ENCODE measurements at regions not wholly inside any gene's neighbourhood (a gene's known extent, or its start where the extent isn't known, plus 50 kb on each side); places are given as distances from the start of the nearest gene placed in this dataset.

DNA sequence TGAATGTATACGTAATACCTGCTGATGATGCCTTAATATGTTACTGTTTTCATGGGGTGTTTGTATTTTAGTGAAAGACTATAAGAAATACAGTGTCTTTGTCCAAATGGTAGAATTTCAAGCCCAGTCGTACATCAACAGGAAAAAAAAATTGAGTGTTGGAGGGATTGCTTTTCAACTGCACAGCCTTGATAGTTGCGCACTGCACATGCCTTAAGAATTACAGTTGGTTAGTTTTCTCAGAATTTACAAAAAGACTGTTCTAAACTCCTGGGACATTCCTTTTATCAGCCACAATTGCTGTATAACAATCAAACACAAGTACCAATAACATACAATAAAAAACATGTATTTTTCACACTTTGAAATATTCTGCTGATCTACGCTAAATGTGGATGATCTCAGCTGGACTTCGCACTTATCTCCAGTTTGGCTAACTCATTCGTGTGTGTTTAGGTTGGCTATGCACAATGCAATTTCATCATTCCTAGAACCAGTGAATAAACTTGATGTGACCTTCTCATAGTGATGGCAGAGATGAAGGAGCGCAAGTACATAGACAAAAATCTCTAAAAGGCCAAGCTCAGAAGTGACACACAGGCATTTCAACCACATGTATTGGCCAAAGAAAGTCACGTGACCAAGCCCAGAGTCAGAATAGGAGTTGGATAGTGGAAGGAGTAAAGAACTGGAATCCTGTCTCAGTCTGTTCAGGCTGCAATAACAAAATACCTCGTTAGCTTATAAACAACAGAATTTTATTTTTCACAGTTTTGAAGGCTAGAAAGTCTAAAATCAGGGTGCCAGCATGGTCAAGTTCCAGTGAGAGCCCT, 152.3 kb downstream of the IPMK start:
- no peak for TF ChIP-seq PPARA (CRISPR knock-in tag; IDR thresholded peaks at IDR 0.05; ENCODE audit: borderline replicate concordance)
- no peak for TF ChIP-seq ESRRG (CRISPR knock-in tag; IDR thresholded peaks at IDR 0.05)
- TF ChIP-seq, protein P1, sequence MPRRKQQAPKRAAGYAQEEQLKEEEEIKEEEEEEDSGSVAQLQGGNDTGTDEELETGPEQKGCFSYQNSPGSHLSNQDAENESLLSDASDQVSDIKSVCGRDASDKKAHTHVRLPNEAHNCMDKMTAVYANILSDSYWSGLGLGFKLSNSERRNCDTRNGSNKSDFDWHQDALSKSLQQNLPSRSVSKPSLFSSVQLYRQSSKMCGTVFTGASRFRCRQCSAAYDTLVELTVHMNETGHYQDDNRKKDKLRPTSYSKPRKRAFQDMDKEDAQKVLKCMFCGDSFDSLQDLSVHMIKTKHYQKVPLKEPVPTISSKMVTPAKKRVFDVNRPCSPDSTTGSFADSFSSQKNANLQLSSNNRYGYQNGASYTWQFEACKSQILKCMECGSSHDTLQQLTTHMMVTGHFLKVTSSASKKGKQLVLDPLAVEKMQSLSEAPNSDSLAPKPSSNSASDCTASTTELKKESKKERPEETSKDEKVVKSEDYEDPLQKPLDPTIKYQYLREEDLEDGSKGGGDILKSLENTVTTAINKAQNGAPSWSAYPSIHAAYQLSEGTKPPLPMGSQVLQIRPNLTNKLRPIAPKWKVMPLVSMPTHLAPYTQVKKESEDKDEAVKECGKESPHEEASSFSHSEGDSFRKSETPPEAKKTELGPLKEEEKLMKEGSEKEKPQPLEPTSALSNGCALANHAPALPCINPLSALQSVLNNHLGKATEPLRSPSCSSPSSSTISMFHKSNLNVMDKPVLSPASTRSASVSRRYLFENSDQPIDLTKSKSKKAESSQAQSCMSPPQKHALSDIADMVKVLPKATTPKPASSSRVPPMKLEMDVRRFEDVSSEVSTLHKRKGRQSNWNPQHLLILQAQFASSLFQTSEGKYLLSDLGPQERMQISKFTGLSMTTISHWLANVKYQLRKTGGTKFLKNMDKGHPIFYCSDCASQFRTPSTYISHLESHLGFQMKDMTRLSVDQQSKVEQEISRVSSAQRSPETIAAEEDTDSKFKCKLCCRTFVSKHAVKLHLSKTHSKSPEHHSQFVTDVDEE (CRISPR knock-in tag; IDR thresholded peaks at IDR 0.05), result no peak
- TF ChIP-seq, protein P2, sequence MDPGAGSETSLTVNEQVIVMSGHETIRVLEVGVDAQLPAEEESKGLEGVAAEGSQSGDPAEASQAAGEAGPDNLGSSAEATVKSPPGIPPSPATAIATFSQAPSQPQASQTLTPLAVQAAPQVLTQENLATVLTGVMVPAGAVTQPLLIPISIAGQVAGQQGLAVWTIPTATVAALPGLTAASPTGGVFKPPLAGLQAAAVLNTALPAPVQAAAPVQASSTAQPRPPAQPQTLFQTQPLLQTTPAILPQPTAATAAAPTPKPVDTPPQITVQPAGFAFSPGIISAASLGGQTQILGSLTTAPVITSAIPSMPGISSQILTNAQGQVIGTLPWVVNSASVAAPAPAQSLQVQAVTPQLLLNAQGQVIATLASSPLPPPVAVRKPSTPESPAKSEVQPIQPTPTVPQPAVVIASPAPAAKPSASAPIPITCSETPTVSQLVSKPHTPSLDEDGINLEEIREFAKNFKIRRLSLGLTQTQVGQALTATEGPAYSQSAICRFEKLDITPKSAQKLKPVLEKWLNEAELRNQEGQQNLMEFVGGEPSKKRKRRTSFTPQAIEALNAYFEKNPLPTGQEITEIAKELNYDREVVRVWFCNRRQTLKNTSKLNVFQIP (CRISPR knock-in tag; IDR thresholded peaks at IDR 0.05; ENCODE audit: borderline replicate concordance, low read depth), result no peak
- no peak for TF ChIP-seq GLIS3 (CRISPR knock-in tag; IDR thresholded peaks at IDR 0.05)
- no peak for TF ChIP-seq BACH2 (CRISPR knock-in tag; IDR thresholded peaks at IDR 0.05; ENCODE audit: borderline replicate concordance)
- no peak for TF ChIP-seq ISL1 (CRISPR knock-in tag; IDR thresholded peaks at IDR 0.05)
- no peak for TF ChIP-seq CSDC2 (CRISPR knock-in tag; IDR thresholded peaks at IDR 0.05)
- TF ChIP-seq TCF4 (CRISPR knock-in tag; IDR thresholded peaks at IDR 0.05; ENCODE audit: borderline replicate concordance), result no peak
- TF ChIP-seq ZFP3 (CRISPR knock-in tag; IDR thresholded peaks at IDR 0.05), result no peak
- TF ChIP-seq ZNF565 (CRISPR knock-in tag; conservative IDR thresholded peaks at IDR 0.05; ENCODE audit: low read depth), result no peak
- no peak for TF ChIP-seq OSR1 (CRISPR knock-in tag; IDR thresholded peaks at IDR 0.05)
- TF ChIP-seq, protein P3, sequence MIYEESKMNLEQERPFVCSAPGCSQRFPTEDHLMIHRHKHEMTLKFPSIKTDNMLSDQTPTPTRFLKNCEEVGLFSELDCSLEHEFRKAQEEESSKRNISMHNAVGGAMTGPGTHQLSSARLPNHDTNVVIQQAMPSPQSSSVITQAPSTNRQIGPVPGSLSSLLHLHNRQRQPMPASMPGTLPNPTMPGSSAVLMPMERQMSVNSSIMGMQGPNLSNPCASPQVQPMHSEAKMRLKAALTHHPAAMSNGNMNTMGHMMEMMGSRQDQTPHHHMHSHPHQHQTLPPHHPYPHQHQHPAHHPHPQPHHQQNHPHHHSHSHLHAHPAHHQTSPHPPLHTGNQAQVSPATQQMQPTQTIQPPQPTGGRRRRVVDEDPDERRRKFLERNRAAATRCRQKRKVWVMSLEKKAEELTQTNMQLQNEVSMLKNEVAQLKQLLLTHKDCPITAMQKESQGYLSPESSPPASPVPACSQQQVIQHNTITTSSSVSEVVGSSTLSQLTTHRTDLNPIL (CRISPR knock-in tag; IDR thresholded peaks at IDR 0.05; ENCODE audit: low read depth), result no peak
- TF ChIP-seq ARNTL (CRISPR knock-in tag; IDR thresholded peaks at IDR 0.05; ENCODE audit: borderline replicate concordance, low read depth), result no peak
- ATAC-seq, result no peak

DNA sequence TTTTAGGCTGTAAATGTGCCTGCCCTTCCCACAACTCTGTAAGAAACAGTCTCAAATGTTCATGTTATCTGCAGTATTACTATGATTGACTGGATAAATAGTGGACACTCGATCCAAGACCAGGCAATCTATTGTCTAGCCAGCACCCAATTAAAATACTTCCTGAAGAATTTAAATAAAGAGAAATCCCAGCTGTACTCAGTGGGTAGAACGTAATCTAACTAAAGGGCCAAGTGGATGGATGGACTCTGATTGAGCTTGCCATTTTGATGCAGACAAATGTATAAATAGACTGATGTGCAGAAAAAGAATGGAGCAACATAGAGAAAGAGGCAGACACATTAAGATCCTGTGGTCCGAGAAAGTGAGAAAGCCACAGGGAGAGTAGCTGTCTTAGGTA, 158.0 kb downstream of the IPMK start:
- TF ChIP-seq, protein P2 (CRISPR knock-in tag; IDR thresholded peaks at IDR 0.05; ENCODE audit: borderline replicate concordance, low read depth), result no peak
- TF ChIP-seq ZNF565 (CRISPR knock-in tag; conservative IDR thresholded peaks at IDR 0.05; ENCODE audit: low read depth) (no peak), ESRRG (CRISPR knock-in tag; IDR thresholded peaks at IDR 0.05) (no peak), TCF4 (CRISPR knock-in tag; IDR thresholded peaks at IDR 0.05; ENCODE audit: borderline replicate concordance) (no peak), PPARA (CRISPR knock-in tag; IDR thresholded peaks at IDR 0.05; ENCODE audit: borderline replicate concordance) (no peak), GLIS3 (CRISPR knock-in tag; IDR thresholded peaks at IDR 0.05) (no peak), ISL1 (CRISPR knock-in tag; IDR thresholded peaks at IDR 0.05) (no peak), ZFP3 (CRISPR knock-in tag; IDR thresholded peaks at IDR 0.05) (no peak), OSR1 (CRISPR knock-in tag; IDR thresholded peaks at IDR 0.05) (no peak), RARB (CRISPR knock-in tag; IDR thresholded peaks at IDR 0.05) (no peak), ZNF8 (CRISPR knock-in tag; IDR thresholded peaks at IDR 0.05) (no peak), ARNTL (CRISPR knock-in tag; IDR thresholded peaks at IDR 0.05; ENCODE audit: borderline replicate concordance, low read depth) (no peak), BACH2 (CRISPR knock-in tag; IDR thresholded peaks at IDR 0.05; ENCODE audit: borderline replicate concordance) (no peak)
- TF ChIP-seq, protein P1 (CRISPR knock-in tag; IDR thresholded peaks at IDR 0.05), result no peak
- TF ChIP-seq, protein P3 (CRISPR knock-in tag; IDR thresholded peaks at IDR 0.05; ENCODE audit: low read depth), result no peak
- TF ChIP-seq, protein P4, sequence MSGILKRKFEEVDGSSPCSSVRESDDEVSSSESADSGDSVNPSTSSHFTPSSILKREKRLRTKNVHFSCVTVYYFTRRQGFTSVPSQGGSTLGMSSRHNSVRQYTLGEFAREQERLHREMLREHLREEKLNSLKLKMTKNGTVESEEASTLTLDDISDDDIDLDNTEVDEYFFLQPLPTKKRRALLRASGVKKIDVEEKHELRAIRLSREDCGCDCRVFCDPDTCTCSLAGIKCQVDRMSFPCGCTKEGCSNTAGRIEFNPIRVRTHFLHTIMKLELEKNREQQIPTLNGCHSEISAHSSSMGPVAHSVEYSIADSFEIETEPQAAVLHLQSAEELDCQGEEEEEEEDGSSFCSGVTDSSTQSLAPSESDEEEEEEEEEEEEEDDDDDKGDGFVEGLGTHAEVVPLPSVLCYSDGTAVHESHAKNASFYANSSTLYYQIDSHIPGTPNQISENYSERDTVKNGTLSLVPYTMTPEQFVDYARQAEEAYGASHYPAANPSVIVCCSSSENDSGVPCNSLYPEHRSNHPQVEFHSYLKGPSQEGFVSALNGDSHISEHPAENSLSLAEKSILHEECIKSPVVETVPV (CRISPR knock-in tag; IDR thresholded peaks at IDR 0.05), result no peak
- no peak for ATAC-seq
